PFSK-1 (cell line): ENCODE measurements at regions not wholly inside any gene's neighbourhood (a gene's known extent, or its start where the extent isn't known, plus 50 kb on each side); places are given as distances from the start of the nearest gene placed in this dataset.

Experiments
- POLR2AphosphoS5 ChIP-seq: IDR thresholded peaks from 2 replicates; pipeline ENCODE4 v1.6.1; 2012; ENCODE audit warnings: low read depth, mild to moderate bottlenecking, control low read depth, low read length, moderate library complexity
- TAF1 ChIP-seq: IDR thresholded peaks from 2 replicates; pipeline ENCODE4 v1.6.1; 2012; ENCODE audit warnings: low read length, control low read depth, borderline replicate concordance; ENCODE audit not compliant: insufficient read depth
- TF ChIP-seq, protein P1 (sequence below), 2 experiments: IDR thresholded peaks; 2 replicates each; pipeline versions ENCODE4 v1.6.1 to v1.8.0; 2011 to 2012; ENCODE audit warnings: low read depth in 2 of 2, low read length in 2 of 2, control low read depth in 1 of 2, inconsistent platforms in 1 of 2, mild to moderate bottlenecking in 1 of 2, moderate library complexity in 1 of 2; ENCODE audit not compliant: insufficient read depth in 1 of 2

- TF ChIP-seq, protein P1, sequence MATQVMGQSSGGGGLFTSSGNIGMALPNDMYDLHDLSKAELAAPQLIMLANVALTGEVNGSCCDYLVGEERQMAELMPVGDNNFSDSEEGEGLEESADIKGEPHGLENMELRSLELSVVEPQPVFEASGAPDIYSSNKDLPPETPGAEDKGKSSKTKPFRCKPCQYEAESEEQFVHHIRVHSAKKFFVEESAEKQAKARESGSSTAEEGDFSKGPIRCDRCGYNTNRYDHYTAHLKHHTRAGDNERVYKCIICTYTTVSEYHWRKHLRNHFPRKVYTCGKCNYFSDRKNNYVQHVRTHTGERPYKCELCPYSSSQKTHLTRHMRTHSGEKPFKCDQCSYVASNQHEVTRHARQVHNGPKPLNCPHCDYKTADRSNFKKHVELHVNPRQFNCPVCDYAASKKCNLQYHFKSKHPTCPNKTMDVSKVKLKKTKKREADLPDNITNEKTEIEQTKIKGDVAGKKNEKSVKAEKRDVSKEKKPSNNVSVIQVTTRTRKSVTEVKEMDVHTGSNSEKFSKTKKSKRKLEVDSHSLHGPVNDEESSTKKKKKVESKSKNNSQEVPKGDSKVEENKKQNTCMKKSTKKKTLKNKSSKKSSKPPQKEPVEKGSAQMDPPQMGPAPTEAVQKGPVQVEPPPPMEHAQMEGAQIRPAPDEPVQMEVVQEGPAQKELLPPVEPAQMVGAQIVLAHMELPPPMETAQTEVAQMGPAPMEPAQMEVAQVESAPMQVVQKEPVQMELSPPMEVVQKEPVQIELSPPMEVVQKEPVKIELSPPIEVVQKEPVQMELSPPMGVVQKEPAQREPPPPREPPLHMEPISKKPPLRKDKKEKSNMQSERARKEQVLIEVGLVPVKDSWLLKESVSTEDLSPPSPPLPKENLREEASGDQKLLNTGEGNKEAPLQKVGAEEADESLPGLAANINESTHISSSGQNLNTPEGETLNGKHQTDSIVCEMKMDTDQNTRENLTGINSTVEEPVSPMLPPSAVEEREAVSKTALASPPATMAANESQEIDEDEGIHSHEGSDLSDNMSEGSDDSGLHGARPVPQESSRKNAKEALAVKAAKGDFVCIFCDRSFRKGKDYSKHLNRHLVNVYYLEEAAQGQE (IDR thresholded peaks at IDR 0.05; ENCODE audit: insufficient read depth in 1 of 2, low read depth in 2 of 2, low read length in 2 of 2): no peak
- TF ChIP-seq TAF1 (no peak), POLR2AphosphoS5 (no peak)
These were observed 393.8 kb upstream of the CNKSR2 start for GRCh38 chrX:20980426-20980825.
